Esophagus muscularis mucosa (tissue), 3 donors: ENCODE measurements at regions not wholly inside any gene's neighbourhood (a gene's known extent, or its start where the extent isn't known, plus 50 kb on each side); places are given as distances from the start of the nearest gene placed in this dataset.

ENCODE experiments used
- CTCF ChIP-seq, 3 experiments: fragments of 200-600 bp in 2 of 3; fragments of 450-650 bp in 1 of 3; sonication (generic) in 2 of 3; IDR thresholded peaks; one replicate each; pipeline ENCODE4 v1.5.1; 2017 to 2019; ENCODE audit warnings: antibody characterized with exemption in 3 of 3, mild to moderate bottlenecking in 2 of 3, moderate library complexity in 1 of 3
- POLR2A ChIP-seq: fragments of 450-650 bp; IDR thresholded peaks from one replicate; pipeline ENCODE4 v1.6.1; 2017; ENCODE audit warnings: antibody characterized with exemption, moderate library complexity, mild to moderate bottlenecking, low read depth

GRCh38 chr2:145625111-145625510, 1105.2 kb upstream of the ZEB2 start:
- TF ChIP-seq CTCF (IDR thresholded peaks at IDR 0.05): no peak
- no peak for TF ChIP-seq POLR2A
